H54 (cell line): ENCODE measurements at regions not wholly inside any gene's neighbourhood (a gene's known extent, or its start where the extent isn't known, plus 50 kb on each side); places are given as distances from the start of the nearest gene placed in this dataset.
"Not testable (repeated sequence)": the region's sequence is repeated elsewhere in the genome, so short reads cannot be mapped to it uniquely, and the experiment has no call there.

Experiments used
- DNase-seq: peaks from one replicate; pipeline ENCODE4 v3.0.0; 2011; ENCODE audit warnings: low spot score, mixed read lengths; ENCODE audit not compliant: insufficient read length
- FAIRE-seq: peaks from 3 replicates; lab custom pipeline; 2011; peaks lifted over from hg19 to GRCh38; lab: Jason Lieb, UNC
- POLR2A ChIP-seq: IDR thresholded peaks from 2 replicates; pipeline ENCODE4 v1.6.1; 2011; ENCODE audit warnings: low read depth, mild to moderate bottlenecking, low read length

DNA sequence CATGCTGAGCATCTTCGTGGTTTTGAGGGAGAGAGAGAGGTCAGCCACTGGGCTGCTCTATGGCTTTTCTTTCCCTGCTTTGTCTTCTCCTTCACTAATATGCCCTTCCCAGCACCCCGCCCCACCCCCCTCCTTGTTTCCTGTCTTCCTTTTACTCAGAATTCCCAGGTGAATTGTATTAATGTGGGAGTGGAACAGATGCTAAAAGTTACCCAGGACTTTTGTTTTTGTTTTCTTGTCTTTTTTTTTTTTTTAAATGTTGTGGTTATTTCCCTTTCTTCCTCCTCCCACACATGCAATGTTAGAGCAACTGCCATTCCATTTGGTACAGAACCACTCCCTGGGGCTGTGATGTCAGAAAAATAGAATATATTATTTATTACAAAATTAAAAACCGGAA is 442.7 kb upstream of the CD180 start:
- no peak for TF ChIP-seq POLR2A
- FAIRE-seq = no peak
- no peak for DNase-seq

DNA sequence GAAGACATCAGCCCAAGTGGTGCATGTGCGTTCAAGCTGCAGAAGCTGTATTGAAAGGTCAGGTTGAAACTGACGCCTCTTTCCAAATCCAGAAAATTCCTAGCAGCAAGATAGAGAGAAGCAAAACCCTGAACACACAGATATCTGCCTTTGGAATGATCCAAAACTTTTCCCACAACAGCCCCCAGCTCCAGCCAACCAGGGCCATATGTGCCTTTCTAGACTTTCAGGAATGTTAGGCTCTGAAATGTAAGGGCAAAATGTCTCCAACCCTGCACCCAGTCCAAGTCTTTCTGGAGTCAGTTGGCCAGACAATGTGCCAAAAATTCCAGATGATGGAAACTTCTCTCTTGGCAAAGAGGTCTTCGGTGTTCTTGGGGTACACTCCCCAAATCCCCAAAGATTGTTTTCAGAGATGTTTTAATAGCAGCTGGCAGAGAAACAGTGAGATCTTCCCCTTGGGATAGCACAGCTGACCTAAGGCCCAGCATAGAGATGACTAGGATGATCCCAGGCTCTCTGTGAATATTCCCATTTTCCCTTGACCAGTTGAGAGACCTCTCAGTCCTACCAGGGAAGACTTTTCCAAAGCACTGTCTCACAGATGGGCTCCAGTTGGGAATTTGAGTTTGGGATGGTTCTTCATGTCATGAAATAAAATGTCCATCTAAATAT is 440.4 kb upstream of the CD180 start:
- FAIRE-seq (no peak), DNase-seq (no peak)
- TF ChIP-seq POLR2A = no peak

DNA sequence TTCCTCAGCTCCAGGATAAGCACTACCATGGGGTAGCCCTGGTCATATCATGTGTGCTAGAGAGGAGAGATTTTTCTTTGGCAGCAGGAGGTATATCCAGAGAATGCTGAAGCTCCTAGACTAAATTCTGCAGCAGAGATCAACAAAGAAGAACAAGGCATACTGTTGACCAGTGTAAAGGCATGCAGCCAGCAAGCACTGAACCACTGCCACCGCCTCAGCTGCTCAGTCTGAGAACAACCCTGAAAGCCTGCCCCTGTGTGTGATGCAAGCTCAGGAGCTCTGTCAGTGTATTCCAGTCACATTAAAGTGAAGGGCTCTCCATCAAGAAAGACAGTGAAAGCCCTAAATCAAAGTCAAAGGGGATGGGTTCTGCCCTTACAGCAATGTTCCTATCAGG is 439.5 kb upstream of the CD180 start:
- FAIRE-seq = no peak
- DNase-seq = no peak
- TF ChIP-seq POLR2A = no peak

DNA sequence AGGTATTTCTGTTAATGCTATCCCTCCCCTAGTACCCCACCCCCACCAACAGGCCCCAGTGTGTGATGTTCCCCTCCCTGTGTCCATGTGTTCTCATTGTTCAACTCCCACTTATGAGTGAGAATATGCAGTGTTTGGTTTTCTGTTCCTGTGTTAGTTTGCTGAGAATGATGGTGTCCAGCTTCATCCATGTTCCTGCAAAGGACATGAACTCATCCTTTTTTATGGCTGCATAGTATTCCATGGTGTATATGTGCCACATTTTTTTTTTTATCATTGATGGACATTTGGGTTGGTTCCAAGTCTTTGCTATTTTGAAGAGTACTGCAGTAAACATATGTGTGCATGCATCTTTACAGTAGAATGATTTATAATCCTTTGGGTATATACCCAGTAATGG is 430.5 kb upstream of the CD180 start:
- FAIRE-seq, DNase-seq: not testable (repeated sequence)

DNA sequence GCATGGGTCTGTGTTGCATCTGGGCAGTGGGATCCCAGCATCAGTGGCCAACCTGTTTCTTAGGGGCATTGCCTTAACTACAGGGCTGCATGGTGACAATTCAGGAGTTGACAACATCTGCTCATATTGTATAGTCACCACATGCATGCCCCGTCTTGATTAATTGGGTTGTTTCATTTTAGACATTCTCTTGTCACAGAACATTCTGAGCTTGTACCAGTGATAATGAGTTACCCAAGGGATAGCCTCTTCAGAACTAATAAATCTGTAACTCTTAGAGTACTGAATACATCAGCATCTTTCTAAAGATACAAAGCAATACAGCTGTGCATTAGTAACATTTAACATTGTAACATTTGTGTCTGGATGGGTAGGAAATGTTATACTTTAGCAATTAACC is 426.5 kb upstream of the CD180 start:
- DNase-seq = no peak
- FAIRE-seq = no peak
- TF ChIP-seq POLR2A = no peak

DNA sequence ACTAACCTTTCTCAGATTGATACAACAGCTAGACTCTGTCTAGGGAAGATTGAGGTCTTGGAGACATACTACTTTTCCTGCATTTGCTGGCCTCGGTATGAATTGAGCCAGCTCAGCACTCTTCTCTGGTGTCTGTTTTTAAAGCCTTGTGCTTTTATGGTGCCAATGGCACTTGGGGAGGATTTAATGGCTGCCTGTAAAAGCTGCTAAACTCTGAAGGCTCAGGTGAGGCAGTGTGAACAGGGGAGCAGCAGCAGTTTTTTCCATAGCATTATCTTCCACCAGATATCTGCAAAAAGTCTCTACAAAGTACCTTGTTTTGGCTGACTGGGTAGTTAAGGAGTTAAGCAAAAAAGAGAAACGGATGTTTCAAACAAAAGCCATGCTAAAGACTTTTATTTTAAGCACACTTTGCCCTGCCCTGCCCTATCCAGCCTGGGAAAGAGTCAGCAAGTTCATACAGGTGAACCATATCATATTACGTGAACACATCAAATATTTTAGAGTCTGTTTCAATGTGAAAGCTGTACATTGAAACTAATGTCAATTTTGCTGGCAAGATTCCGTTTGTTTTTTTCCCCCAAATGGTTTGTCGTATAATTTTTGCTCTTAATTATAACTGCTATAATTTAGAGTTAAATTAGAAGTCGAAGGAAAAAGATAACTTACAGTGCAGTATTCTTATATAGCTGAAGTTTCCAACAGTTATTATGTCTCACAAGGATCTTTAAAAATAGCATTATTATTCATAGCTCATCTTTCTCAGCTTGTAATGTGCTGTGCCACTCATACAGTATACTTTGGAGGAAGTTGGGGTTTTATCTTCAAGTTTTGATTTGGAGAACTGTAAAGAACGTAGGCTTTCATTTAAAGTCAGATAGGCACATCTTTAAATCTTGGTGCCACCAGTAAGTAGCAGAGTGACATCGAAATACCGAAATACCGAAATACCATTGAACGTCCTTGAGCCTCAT is 424.1 kb upstream of the CD180 start:
- DNase-seq (no peak), FAIRE-seq (no peak)
- TF ChIP-seq POLR2A = no peak

DNA sequence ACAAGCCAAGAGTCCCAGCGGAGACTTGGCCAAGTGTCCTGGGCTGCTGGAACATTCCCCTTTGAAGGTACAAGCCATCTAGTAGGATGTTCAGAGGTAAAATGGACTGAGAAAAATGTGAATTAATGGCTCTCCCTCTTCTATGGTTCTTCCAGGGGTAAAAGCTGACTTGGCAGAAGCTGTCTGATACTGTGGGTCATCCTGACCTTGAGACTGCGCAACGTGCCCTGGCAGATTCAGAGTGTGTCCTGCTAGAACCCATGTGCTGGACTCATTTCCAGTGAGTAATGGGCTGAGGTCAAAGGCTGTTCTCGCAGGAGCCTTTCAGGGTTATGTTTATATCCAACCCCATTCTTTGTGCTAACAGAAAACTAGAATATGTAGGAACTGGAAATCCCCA is 423.0 kb upstream of the CD180 start:
- no peak for TF ChIP-seq POLR2A
- DNase-seq (no peak), FAIRE-seq (no peak)

DNA sequence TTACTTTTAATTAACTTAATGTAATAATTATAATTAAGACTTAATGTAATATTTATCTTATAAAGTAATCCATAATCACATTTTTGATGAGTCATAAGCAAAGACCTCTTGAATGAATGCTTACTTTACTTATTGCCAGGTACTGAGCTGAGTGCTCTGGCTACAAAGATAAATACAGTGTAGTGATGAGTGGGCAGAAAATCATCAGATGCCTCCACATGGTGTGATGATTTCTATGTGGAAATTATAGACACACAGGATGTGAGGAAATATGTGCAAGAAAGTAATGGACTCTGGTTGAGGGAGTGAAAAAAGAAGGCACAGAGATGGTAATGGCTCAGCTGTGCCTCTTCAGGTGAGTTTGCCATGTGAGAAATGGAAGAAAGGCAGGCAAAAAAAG is 422.6 kb upstream of the CD180 start:
- FAIRE-seq (no peak), DNase-seq (no peak)
- TF ChIP-seq POLR2A = no peak

DNA sequence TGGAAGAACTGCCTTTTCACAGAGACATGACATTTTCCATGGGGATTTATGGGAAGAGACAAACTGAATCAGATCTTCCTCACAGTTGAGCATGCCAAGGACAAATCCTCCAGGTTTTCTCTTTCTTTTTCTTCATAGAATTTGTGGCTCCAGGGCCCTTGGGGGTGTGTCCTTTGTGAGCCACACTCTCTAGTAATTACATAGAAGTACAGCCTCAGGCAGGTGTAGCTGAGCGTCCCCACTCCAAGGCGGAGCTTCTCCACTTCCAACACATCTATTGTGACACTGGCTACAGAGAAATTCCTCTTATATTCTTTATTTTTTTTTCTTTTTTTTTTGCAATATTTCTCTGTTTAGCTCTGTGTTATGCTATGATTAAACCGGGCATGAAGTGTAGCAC is 420.5 kb upstream of the CD180 start:
- no peak for TF ChIP-seq POLR2A
- DNase-seq = no peak
- FAIRE-seq = no peak

DNA sequence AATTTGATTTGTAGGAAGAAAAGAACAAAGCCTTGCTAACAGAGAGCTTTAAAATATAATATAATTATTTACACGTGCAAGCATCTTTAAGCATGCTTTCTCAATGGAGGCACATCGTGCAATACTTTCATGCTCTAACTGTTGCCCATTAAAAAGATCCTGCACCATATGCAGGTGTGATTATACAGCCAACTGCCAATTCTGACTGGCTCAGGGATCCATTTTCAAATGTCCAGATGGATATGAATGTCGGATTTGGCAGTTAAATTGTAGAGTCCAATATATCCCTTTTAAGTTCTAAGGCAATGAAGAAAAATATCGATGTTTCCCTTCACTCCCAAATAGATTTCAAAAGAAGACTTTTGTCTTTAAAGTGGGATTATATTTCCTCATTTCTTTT is 416.4 kb upstream of the CD180 start:
- DNase-seq (no peak), FAIRE-seq (no peak)
- no peak for TF ChIP-seq POLR2A

DNA sequence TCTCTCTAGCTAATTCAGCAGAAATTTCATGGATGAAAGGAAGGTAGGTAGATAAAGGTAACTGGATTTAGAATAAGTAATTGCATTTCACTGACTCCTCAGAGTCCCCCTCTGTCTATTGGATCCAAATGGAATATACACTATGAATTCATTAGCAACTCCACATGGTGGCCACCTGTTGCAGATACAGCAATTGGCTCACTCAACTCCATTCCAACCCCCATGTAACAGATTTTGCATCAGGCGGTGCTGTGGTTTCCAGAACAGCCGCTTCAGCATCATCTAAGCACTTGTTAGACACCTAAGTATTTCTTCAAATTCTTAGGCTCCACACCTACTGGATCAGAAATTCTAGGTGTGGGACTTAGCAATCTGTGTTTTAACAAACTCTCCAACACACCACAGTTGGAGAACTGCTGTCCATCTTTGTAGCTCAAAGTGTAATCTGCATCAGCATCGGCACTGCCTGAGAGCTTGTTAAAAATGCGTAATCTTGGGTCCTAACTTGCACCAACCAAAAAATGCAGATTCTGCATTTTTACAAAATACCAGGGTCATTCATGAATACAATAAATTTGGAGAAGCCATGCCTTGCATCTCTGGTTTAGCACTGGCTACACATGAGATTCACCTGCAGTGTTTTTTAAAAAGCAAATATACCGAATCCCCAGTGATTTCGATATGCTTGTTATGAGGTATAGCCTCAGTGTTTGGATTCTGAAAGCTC is 413.8 kb upstream of the CD180 start:
- DNase-seq = no peak
- no peak for FAIRE-seq
- no peak for TF ChIP-seq POLR2A

DNA sequence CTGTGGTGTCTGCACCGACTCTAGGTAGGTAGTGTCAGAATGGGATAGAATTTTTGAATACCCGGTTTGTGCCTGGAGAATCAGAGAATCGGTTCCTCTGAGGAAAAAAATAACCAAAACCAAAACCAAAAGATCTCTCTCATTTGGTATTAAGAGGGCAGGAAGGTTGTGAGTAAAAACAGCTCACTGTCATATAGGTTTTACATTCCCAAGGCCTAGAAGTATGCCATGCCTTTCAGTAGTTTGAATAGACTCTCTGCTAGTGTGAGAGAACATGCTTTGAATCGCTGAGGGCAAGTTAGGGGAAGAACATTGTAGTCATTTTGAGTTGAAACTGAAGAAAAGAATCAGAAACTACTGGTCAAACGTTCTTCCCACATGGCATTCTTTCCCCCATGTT is 411.4 kb upstream of the CD180 start:
- TF ChIP-seq POLR2A = no peak
- no peak for FAIRE-seq
- no peak for DNase-seq

DNA sequence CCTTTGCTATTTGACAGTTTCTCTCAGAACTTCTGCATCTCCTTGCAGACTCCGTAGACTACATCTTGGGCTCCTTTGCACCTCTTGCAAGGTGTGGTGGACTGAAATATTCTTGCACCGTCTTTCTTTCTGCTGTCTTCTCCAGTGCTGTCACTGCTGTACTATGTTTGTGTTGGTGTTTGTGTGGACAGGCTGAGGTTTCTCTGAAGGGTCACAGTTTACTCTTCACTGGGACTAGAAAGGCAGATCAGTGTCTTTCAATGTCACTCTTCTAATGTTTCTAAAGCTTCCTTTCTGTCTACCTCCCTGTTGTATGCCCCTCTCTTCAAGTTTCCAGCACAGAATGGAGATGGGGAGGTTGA is 410.0 kb upstream of the CD180 start:
- no peak for FAIRE-seq
- DNase-seq = no peak
- no peak for TF ChIP-seq POLR2A
